ENCODE measurements at regions not wholly inside any gene's neighbourhood (a gene's known extent, or its start where the extent isn't known, plus 50 kb on each side); places are given as distances from the start of the nearest gene placed in this dataset.

- Histone ChIP-seq H3K4me1 (ENCODE audit: insufficient read depth) (peaks cover 4% of the 10 kb centered on the region), H3K36me3 (replicated peaks; ENCODE audit: insufficient read depth, low read depth) (no peaks in the 10 kb centered on the region), H3K27me3 (peaks cover 7% of the 10 kb centered on the region), H4K20me1 (ENCODE audit: insufficient read depth, poor library complexity, severe bottlenecking) (no peaks in the 10 kb centered on the region), H2AFZ (no peak overlapping the region), H3K9me2 (replicated peaks; ENCODE audit: insufficient read depth) (no peaks in the 10 kb centered on the region), H3K4me3 (no peak overlapping the region), H3K27ac (no peak overlapping the region), H3K79me2 (no peaks in the 10 kb centered on the region), H3K4me2 (no peak overlapping the region), H3K9me3 (ENCODE audit: low read depth) (no peaks in the 10 kb centered on the region)
- DNase-seq (ENCODE audit: low spot score), result peak; percentile 48
- TF ChIP-seq EZH2phosphoT487 (IDR thresholded peaks at IDR 0.05; ENCODE audit: low read depth, severe bottlenecking, unreplicated experiment) (peak; percentile 99), EZH2 (IDR thresholded peaks at IDR 0.05; ENCODE audit: borderline replicate concordance) (no peak)
- WGBS (ENCODE audit: low lambda C conversion rate, missing lambda C conversion rate), result 38% methylated on average over 4 of the region's 4 CpGs
These were observed 89.4 kb downstream of the FOXB1 start for GRCh38 chr15:60093273-60094067.

GRCh38 chr15:60095711-60096110 lies 91.6 kb downstream of the FOXB1 start:
- no peak for DNase-seq (ENCODE audit: low spot score)
- H3K36me3 ChIP-seq (replicated peaks; ENCODE audit: insufficient read depth, low read depth), result no peaks in the 10 kb centered on the region
- H3K27me3 ChIP-seq, result peaks cover 7% of the 10 kb centered on the region
- no peaks in the 10 kb centered on the region for H3K9me2 ChIP-seq (replicated peaks; ENCODE audit: insufficient read depth)
- no peak overlapping the region for H3K4me3 ChIP-seq
- no peaks in the 10 kb centered on the region for H4K20me1 ChIP-seq (ENCODE audit: insufficient read depth, poor library complexity, severe bottlenecking)
- H3K79me2 ChIP-seq, result no peaks in the 10 kb centered on the region
- no peak overlapping the region for H2AFZ ChIP-seq
- peaks cover 3% of the 10 kb centered on the region for H3K4me1 ChIP-seq (ENCODE audit: insufficient read depth)
- TF ChIP-seq EZH2phosphoT487 (IDR thresholded peaks at IDR 0.05; ENCODE audit: low read depth, severe bottlenecking, unreplicated experiment) (no peak), CTCF (IDR thresholded peaks at IDR 0.05; ENCODE audit: poor library complexity) (no peak), EZH2 (IDR thresholded peaks at IDR 0.05; ENCODE audit: borderline replicate concordance) (no peak)
- no peak overlapping the region for H3K4me2 ChIP-seq
- WGBS (ENCODE audit: low lambda C conversion rate, missing lambda C conversion rate), result 90% methylated on average over 2 of the region's 2 CpGs
- H3K27ac ChIP-seq, result no peak overlapping the region
- no peaks in the 10 kb centered on the region for H3K9me3 ChIP-seq (ENCODE audit: low read depth)

GRCh38 chr15:60096157-60096556 lies 92.0 kb downstream of the FOXB1 start:
- 78% methylated on average over 4 of the region's 4 CpGs for WGBS (ENCODE audit: low lambda C conversion rate, missing lambda C conversion rate)

More at GRCh38 chr15:60096157-60096556, 92.0 kb downstream of the FOXB1 start:
- no peak overlapping the region for H2AFZ ChIP-seq
- DNase-seq (ENCODE audit: low spot score), result no peak
- H3K79me2 ChIP-seq, result no peaks in the 10 kb centered on the region
- H3K27me3 ChIP-seq, result peaks cover 11% of the 10 kb centered on the region
- H3K4me1 ChIP-seq (ENCODE audit: insufficient read depth), result no peaks in the 10 kb centered on the region
- H3K4me3 ChIP-seq, result no peak overlapping the region
- H3K36me3 ChIP-seq (replicated peaks; ENCODE audit: insufficient read depth, low read depth), result no peaks in the 10 kb centered on the region
- H3K9me2 ChIP-seq (replicated peaks; ENCODE audit: insufficient read depth), result no peaks in the 10 kb centered on the region
- no peak overlapping the region for H3K4me2 ChIP-seq
- no peak for TF ChIP-seq EZH2 (IDR thresholded peaks at IDR 0.05; ENCODE audit: borderline replicate concordance)
- TF ChIP-seq EZH2phosphoT487 (IDR thresholded peaks at IDR 0.05; ENCODE audit: low read depth, severe bottlenecking, unreplicated experiment), result no peak
- TF ChIP-seq CTCF (IDR thresholded peaks at IDR 0.05; ENCODE audit: poor library complexity), result no peak
- H4K20me1 ChIP-seq (ENCODE audit: insufficient read depth, poor library complexity, severe bottlenecking), result no peaks in the 10 kb centered on the region
- no peaks in the 10 kb centered on the region for H3K9me3 ChIP-seq (ENCODE audit: low read depth)
- no peak overlapping the region for H3K27ac ChIP-seq

All from hepatocyte (in vitro differentiated cells).